HepG2 (cell line): ENCODE measurements at regions not wholly inside any gene's neighbourhood (a gene's known extent, or its start where the extent isn't known, plus 50 kb on each side); places are given as distances from the start of the nearest gene placed in this dataset.

Experiments
- ATAC-seq: fragments of 200-7000 bp; cut with Tn5 transposase; 3 replicates; pipeline ENCODE4 v1.9.1; 2020; ENCODE audit warnings: mild to moderate bottlenecking, moderate library complexity
- BruUV-seq: library from RNA; stranded (reverse); fragments of 400-500 nt; replicated peaks from 2 replicates; lab custom pipeline; 2021; lab: Mats Ljungman, UMichigan
- CTCF ChIA-PET: fragments of 300-600 bp; formaldehyde crosslinking; extraction: SDS; loops from one replicate; lab custom pipeline; 2021; ENCODE audit warnings: low total read pairs, inconsistent platforms, low intra/inter-chr PET ratio; lab: Yijun Ruan, JAX
- POLR2A ChIA-PET: fragments of 350-600 bp; sonication (Branson Sonifier 250); formaldehyde crosslinking; loops from one replicate; lab custom pipeline; 2020; ENCODE audit warnings: antibody characterized with exemption, inconsistent platforms; lab: Yijun Ruan, JAX
- DNase-seq: peaks from one replicate; pipeline ENCODE4 v3.0.0-alpha.2; 2015; ENCODE audit warnings: low spot score
- FAIRE-seq: peaks from 3 replicates; lab custom pipeline; 2011; peaks lifted over from hg19 to GRCh38; lab: Jason Lieb, UNC
- H2AFZ ChIP-seq: one replicate; pipeline ENCODE4 v1.6.1; 2011; ENCODE audit warnings: low read length, inconsistent platforms
- H3K27ac ChIP-seq: fragments of 300-600 bp; 3 replicates; pipeline ENCODE4 v1.8.0; 2011; ENCODE audit warnings: mixed run types, mild to moderate bottlenecking, mixed read lengths, low read length, inconsistent platforms; ENCODE audit not compliant: insufficient read depth; ENCODE audit errors: extremely low read length
- H3K27me3 ChIP-seq, 2 experiments: fragments of 200-600 bp in 1 of 2; 2 replicates in 1 of 2; 3 replicates in 1 of 2; pipeline versions ENCODE4 v1.6.0 to v1.8.0; 2011; ENCODE audit warnings: low read length in 2 of 2, mild to moderate bottlenecking in 2 of 2, moderate library complexity in 2 of 2, inconsistent platforms in 1 of 2; ENCODE audit not compliant: insufficient read depth in 2 of 2, control insufficient read depth in 1 of 2
- H3K36me3 ChIP-seq, 2 experiments: fragments of 200-600 bp in 1 of 2; replicated peaks in 1 of 2; 2 replicates in 1 of 2; 3 replicates in 1 of 2; pipeline versions ENCODE4 v1.5.1 to v1.8.0; 2011; ENCODE audit warnings: low read length in 2 of 2, inconsistent platforms in 1 of 2; ENCODE audit not compliant: insufficient read depth in 2 of 2, control insufficient read depth in 1 of 2
- H3K4me1 ChIP-seq: 2 replicates; pipeline ENCODE4 v1.5.1; 2012; ENCODE audit warnings: low read length, inconsistent platforms; ENCODE audit not compliant: insufficient read depth
- H3K4me2 ChIP-seq: 2 replicates; pipeline ENCODE4 v1.6.0; 2011; ENCODE audit warnings: low read depth, low read length, inconsistent platforms
- H3K4me3 ChIP-seq, 3 experiments: fragments of 200-600 bp in 1 of 3; sonication (generic), shearing (Covaris generic) in 1 of 3; replicated peaks in 1 of 3; 2 replicates each; pipeline ENCODE4 v1.5.1; 2011 to 2016; ENCODE audit warnings: low read length in 3 of 3, inconsistent platforms in 2 of 3, low read depth in 2 of 3, mild to moderate bottlenecking in 2 of 3, control low read depth in 1 of 3, mixed read lengths in 1 of 3; ENCODE audit not compliant: insufficient read depth in 1 of 3
- H3K79me2 ChIP-seq: one replicate; pipeline ENCODE4 v1.6.1; 2011; ENCODE audit warnings: low read length, inconsistent platforms; ENCODE audit not compliant: insufficient read depth
- H3K9ac ChIP-seq: 2 replicates; pipeline ENCODE4 v1.6.0; 2011; ENCODE audit warnings: mild to moderate bottlenecking, low read depth, low read length, inconsistent platforms; ENCODE audit not compliant: insufficient read depth
- H3K9me3 ChIP-seq: 2 replicates; pipeline ENCODE4 v1.5.1; 2012; ENCODE audit warnings: mild to moderate bottlenecking, low read length
- H4K20me1 ChIP-seq: 2 replicates; pipeline ENCODE4 v1.6.0; 2011; ENCODE audit warnings: inconsistent platforms, mild to moderate bottlenecking, low read length, moderate library complexity; ENCODE audit not compliant: insufficient read depth
- EZH2 ChIP-seq: conservative IDR thresholded peaks from 2 replicates; pipeline ENCODE4 v1.6.1; 2012; ENCODE audit warnings: mild to moderate bottlenecking, low read depth, low read length, moderate library complexity
- FOXC1 ChIP-seq: sonication (generic); formaldehyde crosslinking; IDR thresholded peaks from 2 replicates; pipeline ENCODE4 v1.8.0; 2022; ENCODE audit warnings: mild to moderate bottlenecking, missing genetic modification reagents, borderline replicate concordance
- GTF3A ChIP-seq: sonication (generic); formaldehyde crosslinking; conservative IDR thresholded peaks from 2 replicates; pipeline ENCODE4 v1.4.0; 2020; ENCODE audit warnings: mild to moderate bottlenecking, missing genetic modification reagents
- JDP2 ChIP-seq: sonication (generic); formaldehyde crosslinking; IDR thresholded peaks from 2 replicates; pipeline ENCODE4 v1.8.1; 2022; ENCODE audit warnings: missing genetic modification reagents, borderline replicate concordance
- MIXL1 ChIP-seq: IDR thresholded peaks from 2 replicates; pipeline ENCODE4 v1.6.1; 2016
- TBL1XR1 ChIP-seq: fragments of 150-350 bp; IDR thresholded peaks from 2 replicates; pipeline ENCODE4 v1.6.1; 2014; ENCODE audit warnings: borderline replicate concordance, low read length; ENCODE audit not compliant: partially characterized antibody
- TCF7L2 ChIP-seq: IDR thresholded peaks from 2 replicates; pipeline ENCODE4 v1.6.1; 2011; ENCODE audit warnings: mild to moderate bottlenecking, low read depth, low read length, moderate library complexity
- TEAD2 ChIP-seq: sonication (generic); formaldehyde crosslinking; IDR thresholded peaks from 2 replicates; pipeline ENCODE4 v1.9.0; 2021; ENCODE audit warnings: missing genetic modification reagents
- TRIM24 ChIP-seq: sonication (generic); formaldehyde crosslinking; IDR thresholded peaks from 2 replicates; pipeline ENCODE4 v1.8.0; 2022; ENCODE audit warnings: mild to moderate bottlenecking, missing genetic modification reagents
- ZFP36L2 ChIP-seq: sonication (generic); formaldehyde crosslinking; IDR thresholded peaks from 2 replicates; pipeline ENCODE4 v1.4.0; 2020; ENCODE audit warnings: missing genetic modification reagents
- WGBS: methylation state at CpG from one replicate; pipeline ENCODE4 v1.1.6; 2017; ENCODE audit warnings: low lambda C conversion rate; 5-methylcytosine and 5-hydroxymethylcytosine counted together
- in situ Hi-C: cut with HindIII; loops from 2 replicates; pipeline ENCODE4 v1.10.0; 2017; ENCODE audit warnings: low pct_unique_long_range_greater_than_20kb; ENCODE audit not compliant: extremely low pct_ligation_motif_present
- intact Hi-C: fragments of 100-400 bp; cut with micrococcal nuclease; formaldehyde crosslinking; loops from one replicate; pipeline ENCODE4 v1.10.0; 2022; ENCODE audit not compliant: unreplicated experiment
- TF ChIP-seq, protein P1 (sequence below): sonication (generic); formaldehyde crosslinking; IDR thresholded peaks from 2 replicates; pipeline ENCODE4 v1.9.0; 2021; ENCODE audit warnings: missing genetic modification reagents, borderline replicate concordance
- TF ChIP-seq, protein P2 (sequence below): IDR thresholded peaks from 2 replicates; pipeline ENCODE4 v1.6.1; 2016
- TF ChIP-seq, protein P3 (sequence below): sonication (generic); formaldehyde crosslinking; IDR thresholded peaks from 2 replicates; pipeline ENCODE4 v1.4.0; 2020; ENCODE audit warnings: missing genetic modification reagents
- TF ChIP-seq, protein P4 (sequence below): sonication (generic); formaldehyde crosslinking; IDR thresholded peaks from one replicate; pipeline ENCODE4 v1.5.1; 2020; ENCODE audit warnings: mild to moderate bottlenecking, missing genetic modification reagents; ENCODE audit errors: not compliant biosample characterization
- TF ChIP-seq, protein P5 (sequence below): sonication (generic); formaldehyde crosslinking; IDR thresholded peaks from 2 replicates; pipeline ENCODE4 v1.9.0; 2021; ENCODE audit warnings: missing genetic modification reagents, mild to moderate bottlenecking, borderline replicate concordance

DNA sequence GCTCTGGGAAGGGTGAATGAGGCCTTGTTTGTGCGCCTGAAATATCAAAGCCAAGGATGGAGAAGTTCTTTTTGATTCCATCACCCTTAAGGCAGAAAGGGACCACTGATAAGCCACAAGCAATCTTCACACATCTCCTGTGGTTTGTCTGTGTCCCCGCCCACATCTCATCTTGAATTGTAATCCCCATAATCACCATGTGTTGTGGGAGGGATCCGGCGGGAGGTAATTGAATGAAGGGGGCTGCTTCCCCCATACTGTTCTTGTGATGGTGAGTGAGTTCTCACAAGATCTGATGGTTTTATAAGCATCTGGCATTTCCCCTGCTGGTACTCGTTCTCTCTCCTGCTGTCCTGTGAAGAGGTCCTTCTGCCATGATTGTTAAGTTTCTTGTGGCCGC, 329.6 kb upstream of the RGMA start:
- intact Hi-C loops, result no loop called here
- Histone ChIP-seq H4K20me1 (no peaks in the 10 kb centered on the region), H2AFZ (no peak overlapping the region), H3K9me3 (no peaks in the 10 kb centered on the region), H3K9ac (no peak overlapping the region), H3K4me3 (no peak overlapping the region), H3K27ac (no peak overlapping the region), H3K36me3 (no peaks in the 10 kb centered on the region), H3K79me2 (no peaks in the 10 kb centered on the region), H3K4me2 (no peak overlapping the region), H3K4me1 (no peaks in the 10 kb centered on the region), H3K27me3 (peaks cover 2 to 45% of the 10 kb centered on the region in 2 experiments)
- 87% methylated on average over 3 of the region's 6 CpGs for WGBS
- FAIRE-seq, result no peak
- TF ChIP-seq JDP2 (CRISPR knock-in tag) (no peak), TRIM24 (CRISPR knock-in tag) (no peak), ZFP36L2 (no peak), TBL1XR1 (no peak), TCF7L2 (no peak), GTF3A (no peak), TEAD2 (CRISPR knock-in tag) (no peak), MIXL1 (CRISPR knock-in tag) (no peak), EZH2 (no peak), FOXC1 (CRISPR knock-in tag) (no peak)
- TF ChIP-seq, protein P1, sequence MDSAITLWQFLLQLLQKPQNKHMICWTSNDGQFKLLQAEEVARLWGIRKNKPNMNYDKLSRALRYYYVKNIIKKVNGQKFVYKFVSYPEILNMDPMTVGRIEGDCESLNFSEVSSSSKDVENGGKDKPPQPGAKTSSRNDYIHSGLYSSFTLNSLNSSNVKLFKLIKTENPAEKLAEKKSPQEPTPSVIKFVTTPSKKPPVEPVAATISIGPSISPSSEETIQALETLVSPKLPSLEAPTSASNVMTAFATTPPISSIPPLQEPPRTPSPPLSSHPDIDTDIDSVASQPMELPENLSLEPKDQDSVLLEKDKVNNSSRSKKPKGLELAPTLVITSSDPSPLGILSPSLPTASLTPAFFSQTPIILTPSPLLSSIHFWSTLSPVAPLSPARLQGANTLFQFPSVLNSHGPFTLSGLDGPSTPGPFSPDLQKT (CRISPR knock-in tag), result no peak
- TF ChIP-seq, protein P2, sequence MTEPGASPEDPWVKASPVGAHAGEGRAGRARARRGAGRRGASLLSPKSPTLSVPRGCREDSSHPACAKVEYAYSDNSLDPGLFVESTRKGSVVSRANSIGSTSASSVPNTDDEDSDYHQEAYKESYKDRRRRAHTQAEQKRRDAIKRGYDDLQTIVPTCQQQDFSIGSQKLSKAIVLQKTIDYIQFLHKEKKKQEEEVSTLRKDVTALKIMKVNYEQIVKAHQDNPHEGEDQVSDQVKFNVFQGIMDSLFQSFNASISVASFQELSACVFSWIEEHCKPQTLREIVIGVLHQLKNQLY, result no peak
- TF ChIP-seq, protein P3, sequence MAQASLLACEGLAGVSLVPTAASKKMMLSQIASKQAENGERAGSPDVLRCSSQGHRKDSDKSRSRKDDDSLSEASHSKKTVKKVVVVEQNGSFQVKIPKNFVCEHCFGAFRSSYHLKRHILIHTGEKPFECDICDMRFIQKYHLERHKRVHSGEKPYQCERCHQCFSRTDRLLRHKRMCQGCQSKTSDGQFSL, result no peak
- TF ChIP-seq, protein P4, sequence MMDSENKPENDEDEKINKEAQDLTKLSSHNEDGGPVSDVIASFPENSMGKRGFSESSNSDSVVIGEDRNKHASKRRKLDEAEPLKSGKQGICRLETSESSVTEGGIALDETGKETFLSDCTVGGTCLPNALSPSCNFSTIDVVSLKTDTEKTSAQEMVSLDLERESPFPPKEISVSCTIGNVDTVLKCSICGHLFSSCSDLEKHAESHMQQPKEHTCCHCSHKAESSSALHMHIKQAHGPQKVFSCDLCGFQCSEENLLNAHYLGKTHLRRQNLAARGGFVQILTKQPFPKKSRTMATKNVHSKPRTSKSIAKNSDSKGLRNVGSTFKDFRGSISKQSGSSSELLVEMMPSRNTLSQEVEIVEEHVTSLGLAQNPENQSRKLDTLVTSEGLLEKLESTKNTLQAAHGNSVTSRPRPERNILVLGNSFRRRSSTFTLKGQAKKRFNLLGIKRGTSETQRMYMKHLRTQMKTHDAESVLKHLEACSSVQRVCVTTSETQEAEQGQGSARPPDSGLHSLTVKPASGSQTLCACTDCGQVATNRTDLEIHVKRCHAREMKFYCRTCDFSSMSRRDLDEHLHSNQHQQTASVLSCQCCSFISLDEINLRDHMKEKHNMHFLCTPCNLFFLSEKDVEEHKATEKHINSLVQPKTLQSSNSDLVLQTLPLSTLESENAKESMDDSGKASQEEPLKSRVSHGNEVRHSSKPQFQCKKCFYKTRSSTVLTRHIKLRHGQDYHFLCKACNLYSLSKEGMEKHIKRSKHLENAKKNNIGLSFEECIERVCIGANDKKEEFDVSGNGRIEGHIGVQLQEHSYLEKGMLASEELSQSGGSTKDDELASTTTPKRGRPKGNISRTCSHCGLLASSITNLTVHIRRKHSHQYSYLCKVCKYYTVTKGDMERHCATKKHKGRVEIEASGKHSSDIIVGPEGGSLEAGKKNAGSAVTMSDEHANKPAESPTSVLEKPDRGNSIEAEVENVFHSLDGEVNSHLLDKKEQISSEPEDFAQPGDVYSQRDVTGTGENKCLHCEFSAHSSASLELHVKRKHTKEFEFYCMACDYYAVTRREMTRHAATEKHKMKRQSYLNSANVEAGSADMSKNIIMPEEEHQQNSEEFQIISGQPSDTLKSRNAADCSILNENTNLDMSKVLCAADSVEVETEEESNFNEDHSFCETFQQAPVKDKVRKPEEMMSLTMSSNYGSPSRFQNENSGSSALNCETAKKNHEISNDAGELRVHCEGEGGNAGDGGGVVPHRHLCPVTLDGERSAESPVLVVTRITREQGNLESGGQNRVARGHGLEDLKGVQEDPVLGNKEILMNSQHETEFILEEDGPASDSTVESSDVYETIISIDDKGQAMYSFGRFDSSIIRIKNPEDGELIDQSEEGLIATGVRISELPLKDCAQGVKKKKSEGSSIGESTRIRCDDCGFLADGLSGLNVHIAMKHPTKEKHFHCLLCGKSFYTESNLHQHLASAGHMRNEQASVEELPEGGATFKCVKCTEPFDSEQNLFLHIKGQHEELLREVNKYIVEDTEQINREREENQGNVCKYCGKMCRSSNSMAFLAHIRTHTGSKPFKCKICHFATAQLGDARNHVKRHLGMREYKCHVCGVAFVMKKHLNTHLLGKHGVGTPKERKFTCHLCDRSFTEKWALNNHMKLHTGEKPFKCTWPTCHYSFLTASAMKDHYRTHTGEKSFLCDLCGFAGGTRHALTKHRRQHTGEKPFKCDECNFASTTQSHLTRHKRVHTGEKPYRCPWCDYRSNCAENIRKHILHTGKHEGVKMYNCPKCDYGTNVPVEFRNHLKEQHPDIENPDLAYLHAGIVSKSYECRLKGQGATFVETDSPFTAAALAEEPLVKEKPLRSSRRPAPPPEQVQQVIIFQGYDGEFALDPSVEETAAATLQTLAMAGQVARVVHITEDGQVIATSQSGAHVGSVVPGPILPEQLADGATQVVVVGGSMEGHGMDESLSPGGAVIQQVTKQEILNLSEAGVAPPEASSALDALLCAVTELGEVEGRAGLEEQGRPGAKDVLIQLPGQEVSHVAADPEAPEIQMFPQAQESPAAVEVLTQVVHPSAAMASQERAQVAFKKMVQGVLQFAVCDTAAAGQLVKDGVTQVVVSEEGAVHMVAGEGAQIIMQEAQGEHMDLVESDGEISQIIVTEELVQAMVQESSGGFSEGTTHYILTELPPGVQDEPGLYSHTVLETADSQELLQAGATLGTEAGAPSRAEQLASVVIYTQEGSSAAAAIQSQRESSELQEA (CRISPR knock-in tag), result no peak
- TF ChIP-seq, protein P5, sequence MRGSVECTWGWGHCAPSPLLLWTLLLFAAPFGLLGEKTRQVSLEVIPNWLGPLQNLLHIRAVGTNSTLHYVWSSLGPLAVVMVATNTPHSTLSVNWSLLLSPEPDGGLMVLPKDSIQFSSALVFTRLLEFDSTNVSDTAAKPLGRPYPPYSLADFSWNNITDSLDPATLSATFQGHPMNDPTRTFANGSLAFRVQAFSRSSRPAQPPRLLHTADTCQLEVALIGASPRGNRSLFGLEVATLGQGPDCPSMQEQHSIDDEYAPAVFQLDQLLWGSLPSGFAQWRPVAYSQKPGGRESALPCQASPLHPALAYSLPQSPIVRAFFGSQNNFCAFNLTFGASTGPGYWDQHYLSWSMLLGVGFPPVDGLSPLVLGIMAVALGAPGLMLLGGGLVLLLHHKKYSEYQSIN, result no peak
- ChIA-PET POLR2A (no interaction called here), CTCF (no interaction called here)
- no peak for DNase-seq
- ATAC-seq, result no peak
- in situ Hi-C loops, result no loop called here
- BruUV-seq, result no TSS peak
